ENCODE measurements at regions not wholly inside any gene's neighbourhood (a gene's known extent, or its start where the extent isn't known, plus 50 kb on each side); places are given as distances from the start of the nearest gene placed in this dataset.

GRCh38 chr10:78301481-78301880 lies 267.8 kb downstream of the RPS24 start:
- peaks cover 3% of the 10 kb centered on the region for H3K27me3 ChIP-seq (replicated peaks)
- TF ChIP-seq, protein P1, sequence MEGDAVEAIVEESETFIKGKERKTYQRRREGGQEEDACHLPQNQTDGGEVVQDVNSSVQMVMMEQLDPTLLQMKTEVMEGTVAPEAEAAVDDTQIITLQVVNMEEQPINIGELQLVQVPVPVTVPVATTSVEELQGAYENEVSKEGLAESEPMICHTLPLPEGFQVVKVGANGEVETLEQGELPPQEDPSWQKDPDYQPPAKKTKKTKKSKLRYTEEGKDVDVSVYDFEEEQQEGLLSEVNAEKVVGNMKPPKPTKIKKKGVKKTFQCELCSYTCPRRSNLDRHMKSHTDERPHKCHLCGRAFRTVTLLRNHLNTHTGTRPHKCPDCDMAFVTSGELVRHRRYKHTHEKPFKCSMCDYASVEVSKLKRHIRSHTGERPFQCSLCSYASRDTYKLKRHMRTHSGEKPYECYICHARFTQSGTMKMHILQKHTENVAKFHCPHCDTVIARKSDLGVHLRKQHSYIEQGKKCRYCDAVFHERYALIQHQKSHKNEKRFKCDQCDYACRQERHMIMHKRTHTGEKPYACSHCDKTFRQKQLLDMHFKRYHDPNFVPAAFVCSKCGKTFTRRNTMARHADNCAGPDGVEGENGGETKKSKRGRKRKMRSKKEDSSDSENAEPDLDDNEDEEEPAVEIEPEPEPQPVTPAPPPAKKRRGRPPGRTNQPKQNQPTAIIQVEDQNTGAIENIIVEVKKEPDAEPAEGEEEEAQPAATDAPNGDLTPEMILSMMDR (IDR thresholded peaks at IDR 0.05; ENCODE audit: low read depth, low read length, missing control alignments), result no peak
- in situ Hi-C loops (cut with HindIII; ENCODE audit: low pct_ligation_motif_present, low sequenced_read_pairs), result no loop called here
- no peak overlapping the region for H3K27ac ChIP-seq
- no peak for DNase-seq
- H3K4me3 ChIP-seq (ENCODE audit: low read depth, low read length), result no peak overlapping the region
- no peaks in the 10 kb centered on the region for H3K36me3 ChIP-seq (replicated peaks)

DNA sequence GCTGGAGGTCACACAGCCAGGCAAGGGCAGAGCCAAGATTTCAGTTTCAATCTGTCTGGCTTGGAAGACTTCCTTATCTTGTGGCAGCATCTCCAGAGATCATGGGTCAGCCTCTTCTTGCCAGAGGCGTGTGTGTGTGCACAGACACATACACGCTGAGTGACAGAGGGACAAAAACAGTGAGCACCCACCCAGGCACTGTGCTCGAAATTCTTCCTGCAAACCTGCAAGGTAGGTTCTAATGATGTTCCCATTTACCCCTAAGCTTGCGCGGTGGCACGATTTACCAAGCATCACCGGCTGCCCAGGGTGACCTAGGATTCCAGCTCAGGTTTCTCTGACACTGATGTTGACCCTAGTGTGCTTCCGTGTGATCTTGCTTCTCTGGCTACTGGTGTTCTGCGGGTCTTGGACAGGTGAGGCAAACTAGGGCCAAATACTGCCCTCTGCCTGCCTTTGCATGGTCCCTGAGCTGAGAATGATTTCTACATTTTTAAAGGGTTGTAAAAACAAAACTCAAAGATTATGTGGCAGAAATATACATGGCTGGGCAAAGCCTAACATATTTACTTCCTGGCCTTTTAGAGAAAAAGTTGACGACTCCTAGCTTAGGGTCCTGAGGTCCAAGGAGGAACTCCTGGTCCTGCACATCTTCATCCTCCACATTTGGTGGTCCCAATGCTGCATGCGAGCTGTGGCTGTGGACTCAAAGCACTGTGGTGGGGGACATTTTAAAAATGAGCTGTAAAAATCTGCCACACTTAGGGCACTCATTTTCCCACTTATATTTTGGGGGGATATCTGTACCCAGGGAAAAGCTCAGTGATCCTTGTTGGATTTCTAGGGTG lies 268.5 kb downstream of the RPS24 start:
- peak overlapping the region; percentile 61 for H3K4me3 ChIP-seq (ENCODE audit: low read depth, low read length)
- in situ Hi-C loops (cut with HindIII; ENCODE audit: low pct_ligation_motif_present, low sequenced_read_pairs), result no loop called here
- DNase-seq, result no peak
- H3K27me3 ChIP-seq (replicated peaks), result peaks cover 3% of the 10 kb centered on the region
- H3K27ac ChIP-seq, result no peak overlapping the region
- no peaks in the 10 kb centered on the region for H3K36me3 ChIP-seq (replicated peaks)
- TF ChIP-seq, protein P1 (IDR thresholded peaks at IDR 0.05; ENCODE audit: low read depth, low read length, missing control alignments), result peak; percentile 46

- TF ChIP-seq, protein P1 (IDR thresholded peaks at IDR 0.05; ENCODE audit: low read depth, low read length, missing control alignments), result no peak
- no peak for DNase-seq
- Histone ChIP-seq H3K27ac (no peak overlapping the region), H3K36me3 (replicated peaks) (no peaks in the 10 kb centered on the region), H3K27me3 (replicated peaks) (peaks cover 3% of the 10 kb centered on the region), H3K4me3 (ENCODE audit: low read depth, low read length) (peak overlapping the region; percentile 61)
- in situ Hi-C loops (cut with HindIII; ENCODE audit: low pct_ligation_motif_present, low sequenced_read_pairs), result no loop called here
These were observed 269.0 kb downstream of the RPS24 start for GRCh38 chr10:78302739-78302988.

DNA sequence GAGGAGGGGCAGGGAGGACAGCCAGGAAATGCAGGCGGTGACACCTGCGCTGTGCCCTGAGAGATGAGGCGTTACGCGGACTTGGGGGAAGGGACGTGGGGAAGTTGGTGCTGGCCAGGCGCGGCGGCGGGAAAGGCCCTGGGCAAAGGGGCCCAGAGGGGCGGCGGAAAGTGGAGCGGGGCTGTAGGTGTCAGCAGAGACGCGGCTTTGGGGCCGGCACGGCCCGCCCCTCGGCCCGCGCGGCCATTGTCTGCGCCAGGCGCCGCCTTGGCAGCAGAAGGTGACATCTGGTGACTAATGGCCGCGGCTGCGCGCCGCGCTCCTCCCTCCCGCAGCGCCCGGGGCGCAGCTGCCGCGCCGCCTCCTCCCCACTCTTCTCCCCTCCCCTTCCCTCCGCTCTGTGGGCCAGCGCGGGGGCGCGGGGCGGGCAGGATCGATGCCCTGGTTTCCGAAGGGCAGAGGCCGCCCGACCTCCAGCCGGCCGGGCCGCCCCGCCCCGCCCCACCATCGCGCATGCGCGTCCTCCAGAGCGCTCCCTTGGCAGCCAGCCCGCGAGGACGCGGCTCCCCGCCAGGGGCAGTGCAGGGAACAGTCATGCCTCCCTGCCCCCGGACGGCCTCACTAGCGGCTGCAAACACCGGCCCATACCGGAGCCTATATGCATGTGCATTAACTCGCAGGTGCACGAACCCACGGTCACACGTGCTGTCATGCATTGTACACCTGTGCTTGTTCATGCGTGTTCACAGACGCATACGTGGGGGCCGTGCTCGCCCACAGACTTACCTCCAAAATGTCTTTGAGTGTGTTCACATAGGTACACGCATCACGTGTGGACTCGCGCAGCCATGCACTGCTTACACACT lies 269.6 kb downstream of the RPS24 start:
- Histone ChIP-seq H3K27ac (no peak overlapping the region), H3K4me3 (ENCODE audit: low read depth, low read length) (peak overlapping the region; percentile 61), H3K36me3 (replicated peaks) (no peaks in the 10 kb centered on the region), H3K27me3 (replicated peaks) (peaks cover 3% of the 10 kb centered on the region)
- TF ChIP-seq, protein P1 (IDR thresholded peaks at IDR 0.05; ENCODE audit: low read depth, low read length, missing control alignments), result peak; percentile 69
- in situ Hi-C loops (cut with HindIII; ENCODE audit: low pct_ligation_motif_present, low sequenced_read_pairs), result no loop called here
- peak; percentile 62 for DNase-seq

- TF ChIP-seq, protein P1 (IDR thresholded peaks at IDR 0.05; ENCODE audit: low read depth, low read length, missing control alignments), result no peak
- Histone ChIP-seq H3K27me3 (replicated peaks) (peaks cover 3% of the 10 kb centered on the region), H3K4me3 (ENCODE audit: low read depth, low read length) (no peak overlapping the region), H3K36me3 (replicated peaks) (no peaks in the 10 kb centered on the region), H3K27ac (no peak overlapping the region)
- in situ Hi-C loops (cut with HindIII; ENCODE audit: low pct_ligation_motif_present, low sequenced_read_pairs), result no loop called here
- DNase-seq, result no peak
These were observed 270.7 kb downstream of the RPS24 start for GRCh38 chr10:78304091-78305045.

Measured in brain microvascular endothelial cell (primary cell).